ENCODE measurements at regions not wholly inside any gene's neighbourhood (a gene's known extent, or its start where the extent isn't known, plus 50 kb on each side); places are given as distances from the start of the nearest gene placed in this dataset.

DNA sequence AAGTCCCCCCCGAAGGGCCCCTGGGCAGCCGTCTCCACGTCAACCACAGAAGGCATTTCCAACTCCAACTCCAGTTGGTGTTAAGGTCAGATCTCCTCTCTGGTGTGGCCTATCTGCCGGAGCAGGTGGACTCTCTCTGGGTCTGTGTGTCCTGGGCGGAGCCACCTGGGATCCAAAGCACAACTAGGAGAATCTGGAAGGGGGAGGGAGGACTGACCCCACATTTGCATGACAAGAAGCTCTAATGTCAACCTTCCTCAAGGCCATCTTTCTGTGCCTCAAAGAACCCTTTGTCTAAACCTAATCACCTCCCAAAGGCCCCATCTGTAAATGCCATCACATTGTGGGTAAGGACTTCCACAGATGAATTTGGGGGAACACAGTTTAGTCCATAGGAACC, 381.5 kb downstream of the UQCRFS1 start:
- ATAC-seq = no peak
- 43% methylated on average over 5 of the region's 5 CpGs for WGBS (ENCODE audit: insufficient coverage, insufficient replicate concordance, low lambda C conversion rate, missing lambda C conversion rate)
- CTCF ChIA-PET = no interaction called here

More for the DNA sequence above, 381.5 kb downstream of the UQCRFS1 start:
- in situ Hi-C loops (cut with MboI) (no loop called here), intact Hi-C loops (cut with micrococcal nuclease; ENCODE audit: unreplicated experiment) (no loop called here)
- Histone ChIP-seq H3K27me3 (replicated peaks in 1 of 2; ENCODE audit: control insufficient read depth in 2 of 2, insufficient read depth in 2 of 2, low read length in 1 of 2) (no peaks in the 10 kb centered on the region), H2AFZ (ENCODE audit: control insufficient read depth, low read depth, low read length) (no peak overlapping the region), H3K9ac (ENCODE audit: control insufficient read depth, insufficient read depth, low read length) (no peak overlapping the region), H4K20me1 (ENCODE audit: control insufficient read depth, insufficient read depth) (no peaks in the 10 kb centered on the region), H3K4me3 (no peak overlapping the region), H3K9me3 (replicated peaks; ENCODE audit: control insufficient read depth, insufficient read depth, low read length) (no peaks in the 10 kb centered on the region; the same call in 2 of the 3 replicates), H3K27ac (ENCODE audit: control insufficient read depth, insufficient read depth) (no peak overlapping the region), H3K36me3 (ENCODE audit: control insufficient read depth in 2 of 2, insufficient read depth in 2 of 2, low read length in 1 of 2) (no peaks in the 10 kb centered on the region), H3K79me2 (ENCODE audit: control insufficient read depth, insufficient read depth, low read length) (no peaks in the 10 kb centered on the region), H3K4me2 (ENCODE audit: control insufficient read depth, insufficient read depth) (no peak overlapping the region), H3K4me1 (ENCODE audit: control insufficient read depth, insufficient read depth, low read length) (no peaks in the 10 kb centered on the region)
- POLR2A ChIA-PET = no interaction called here
- no TSS peak for BruUV-seq (replicated peaks)
- FAIRE-seq (no peak), DNase-seq (ENCODE audit: low read depth, low spot score) (no peak)
- RAD21 ChIA-PET (ENCODE audit: unreplicated experiment) = no interaction called here
- SMC1A ChIA-PET (ENCODE audit: uncharacterized antibody, unreplicated experiment) = interaction anchor here (0.6 kb wide), 1 partner anchor 465 kb away, joined by 3 read pairs; no protein-coding TSS in a partner anchor
- no peak for TF ChIP-seq POLR2AphosphoS5 (IDR thresholded peaks at IDR 0.05; ENCODE audit: low read length)
- TF ChIP-seq, protein P1, sequence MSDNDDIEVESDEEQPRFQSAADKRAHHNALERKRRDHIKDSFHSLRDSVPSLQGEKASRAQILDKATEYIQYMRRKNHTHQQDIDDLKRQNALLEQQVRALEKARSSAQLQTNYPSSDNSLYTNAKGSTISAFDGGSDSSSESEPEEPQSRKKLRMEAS (IDR thresholded peaks at IDR 0.05; ENCODE audit: low read depth, low read length) = no peak
- no peak for TF ChIP-seq ZNF274 (IDR thresholded peaks at IDR 0.05; ENCODE audit: insufficient read depth, insufficient read length)
- TF ChIP-seq CBX5 (IDR thresholded peaks at IDR 0.05; ENCODE audit: low read depth) = no peak
- no peak for TF ChIP-seq EGR1 (IDR thresholded peaks at IDR 0.05; ENCODE audit: borderline replicate concordance in 1 of 2, low read depth in 2 of 2, low read length in 2 of 2)
- no peak for TF ChIP-seq ZNF24 (IDR thresholded peaks at IDR 0.05)
- TF ChIP-seq, protein P2, sequence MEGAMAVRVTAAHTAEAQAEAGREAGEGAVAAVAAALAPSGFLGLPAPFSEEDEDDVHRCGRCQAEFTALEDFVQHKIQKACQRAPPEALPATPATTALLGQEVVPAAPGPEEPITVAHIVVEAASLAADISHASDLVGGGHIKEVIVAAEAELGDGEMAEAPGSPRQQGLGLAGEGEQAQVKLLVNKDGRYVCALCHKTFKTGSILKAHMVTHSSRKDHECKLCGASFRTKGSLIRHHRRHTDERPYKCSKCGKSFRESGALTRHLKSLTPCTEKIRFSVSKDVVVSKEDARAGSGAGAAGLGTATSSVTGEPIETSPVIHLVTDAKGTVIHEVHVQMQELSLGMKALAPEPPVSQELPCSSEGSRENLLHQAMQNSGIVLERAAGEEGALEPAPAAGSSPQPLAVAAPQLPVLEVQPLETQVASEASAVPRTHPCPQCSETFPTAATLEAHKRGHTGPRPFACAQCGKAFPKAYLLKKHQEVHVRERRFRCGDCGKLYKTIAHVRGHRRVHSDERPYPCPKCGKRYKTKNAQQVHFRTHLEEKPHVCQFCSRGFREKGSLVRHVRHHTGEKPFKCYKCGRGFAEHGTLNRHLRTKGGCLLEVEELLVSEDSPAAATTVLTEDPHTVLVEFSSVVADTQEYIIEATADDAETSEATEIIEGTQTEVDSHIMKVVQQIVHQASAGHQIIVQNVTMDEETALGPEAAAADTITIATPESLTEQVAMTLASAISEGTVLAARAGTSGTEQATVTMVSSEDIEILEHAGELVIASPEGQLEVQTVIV (IDR thresholded peaks at IDR 0.05; ENCODE audit: borderline replicate concordance, partially characterized antibody) = no peak
- TF ChIP-seq PAX8 (IDR thresholded peaks at IDR 0.05) = no peak
- TF ChIP-seq, protein P3, sequence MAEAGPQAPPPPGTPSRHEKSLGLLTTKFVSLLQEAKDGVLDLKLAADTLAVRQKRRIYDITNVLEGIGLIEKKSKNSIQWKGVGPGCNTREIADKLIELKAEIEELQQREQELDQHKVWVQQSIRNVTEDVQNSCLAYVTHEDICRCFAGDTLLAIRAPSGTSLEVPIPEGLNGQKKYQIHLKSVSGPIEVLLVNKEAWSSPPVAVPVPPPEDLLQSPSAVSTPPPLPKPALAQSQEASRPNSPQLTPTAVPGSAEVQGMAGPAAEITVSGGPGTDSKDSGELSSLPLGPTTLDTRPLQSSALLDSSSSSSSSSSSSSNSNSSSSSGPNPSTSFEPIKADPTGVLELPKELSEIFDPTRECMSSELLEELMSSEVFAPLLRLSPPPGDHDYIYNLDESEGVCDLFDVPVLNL (IDR thresholded peaks at IDR 0.05; ENCODE audit: low read depth, low read length) = no peak
- no peak for TF ChIP-seq PML (IDR thresholded peaks at IDR 0.05; ENCODE audit: low read length)
